Astrocyte (in vitro differentiated cells and primary cell): ENCODE measurements at regions not wholly inside any gene's neighbourhood (a gene's known extent, or its start where the extent isn't known, plus 50 kb on each side); places are given as distances from the start of the nearest gene placed in this dataset.

Experiments used
- EZH2 ChIP-seq: IDR thresholded peaks from 2 replicates; pipeline ENCODE4 v1.6.1; 2012; ENCODE audit warnings: mild to moderate bottlenecking, low read length, inconsistent platforms; ENCODE audit not compliant: insufficient read depth
- TF ChIP-seq, protein P1 (sequence below): IDR thresholded peaks from 2 replicates; pipeline ENCODE4 v1.5.1; 2011; ENCODE audit warnings: low read depth, mild to moderate bottlenecking, inconsistent platforms, low read length, moderate library complexity; ENCODE audit not compliant: insufficient read depth

DNA sequence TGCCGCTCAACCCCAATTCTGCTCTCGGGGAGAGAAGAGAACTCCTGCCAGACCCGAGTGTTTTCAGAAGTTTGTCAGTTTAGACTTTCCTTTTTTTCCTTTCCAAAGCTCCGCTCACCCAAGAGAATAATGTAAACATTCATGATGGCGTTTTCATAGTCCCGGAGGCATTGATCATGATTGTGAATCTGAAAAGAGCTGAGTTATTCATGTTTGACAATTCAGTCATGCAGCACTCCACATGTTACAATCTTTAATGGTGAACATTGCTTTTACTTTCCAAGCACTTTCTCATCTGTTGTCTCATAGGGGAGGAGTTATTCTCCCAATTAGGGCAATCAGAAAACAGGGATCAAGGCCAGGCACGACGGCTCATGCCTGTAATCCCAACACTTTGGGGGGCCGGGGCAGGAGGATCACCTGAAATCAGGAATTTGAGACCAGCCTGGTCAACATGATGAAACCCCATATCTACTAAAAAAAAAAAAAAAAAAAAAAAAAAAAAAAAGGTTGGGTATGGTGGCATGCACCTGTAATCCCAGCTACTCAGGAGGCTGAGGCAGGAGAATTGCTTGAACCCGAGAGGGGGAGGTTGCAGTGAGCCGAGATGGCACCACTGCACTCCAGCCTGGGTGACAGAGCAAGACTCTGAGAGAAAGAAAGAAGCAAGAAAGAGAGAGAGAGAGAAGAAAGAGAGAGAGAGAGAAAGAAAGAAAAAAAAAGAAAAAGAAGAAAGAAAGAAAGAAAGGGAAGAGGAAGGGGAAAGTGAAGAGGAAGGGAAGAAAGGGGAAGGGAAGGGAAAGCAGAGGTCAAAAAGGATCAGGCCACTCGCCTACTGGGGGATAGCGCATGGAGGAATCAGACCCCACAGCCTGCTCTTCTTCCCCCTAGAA is 70.0 kb upstream of the TNRC6C start:
- TF ChIP-seq EZH2: no peak
- TF ChIP-seq, protein P1, sequence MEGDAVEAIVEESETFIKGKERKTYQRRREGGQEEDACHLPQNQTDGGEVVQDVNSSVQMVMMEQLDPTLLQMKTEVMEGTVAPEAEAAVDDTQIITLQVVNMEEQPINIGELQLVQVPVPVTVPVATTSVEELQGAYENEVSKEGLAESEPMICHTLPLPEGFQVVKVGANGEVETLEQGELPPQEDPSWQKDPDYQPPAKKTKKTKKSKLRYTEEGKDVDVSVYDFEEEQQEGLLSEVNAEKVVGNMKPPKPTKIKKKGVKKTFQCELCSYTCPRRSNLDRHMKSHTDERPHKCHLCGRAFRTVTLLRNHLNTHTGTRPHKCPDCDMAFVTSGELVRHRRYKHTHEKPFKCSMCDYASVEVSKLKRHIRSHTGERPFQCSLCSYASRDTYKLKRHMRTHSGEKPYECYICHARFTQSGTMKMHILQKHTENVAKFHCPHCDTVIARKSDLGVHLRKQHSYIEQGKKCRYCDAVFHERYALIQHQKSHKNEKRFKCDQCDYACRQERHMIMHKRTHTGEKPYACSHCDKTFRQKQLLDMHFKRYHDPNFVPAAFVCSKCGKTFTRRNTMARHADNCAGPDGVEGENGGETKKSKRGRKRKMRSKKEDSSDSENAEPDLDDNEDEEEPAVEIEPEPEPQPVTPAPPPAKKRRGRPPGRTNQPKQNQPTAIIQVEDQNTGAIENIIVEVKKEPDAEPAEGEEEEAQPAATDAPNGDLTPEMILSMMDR: no peak
